ENCODE measurements at regions not wholly inside any gene's neighbourhood (a gene's known extent, or its start where the extent isn't known, plus 50 kb on each side); places are given as distances from the start of the nearest gene placed in this dataset.

- H3K23me2 ChIP-seq (ENCODE audit: low read depth, low read length), result no peaks in the 10 kb centered on the region; the same call in 1 of the 2 replicates
- H4K20me1 ChIP-seq (replicated peaks in 1 of 2; ENCODE audit: control insufficient read depth in 1 of 2, insufficient read depth in 2 of 2, low read length in 2 of 2), result no peaks in the 10 kb centered on the region
- no peak overlapping the region for H2BK120ac ChIP-seq (replicated peaks; ENCODE audit: low read depth, low read length)
- no peaks in the 10 kb centered on the region for H3K79me2 ChIP-seq (ENCODE audit: control insufficient read depth in 1 of 2, insufficient read depth in 2 of 2, low read length in 2 of 2)
- no peak overlapping the region for H3K9ac ChIP-seq (replicated peaks in 1 of 4; ENCODE audit: extremely low read depth in 1 of 4, low read depth in 3 of 4, low read length in 3 of 4)
- peaks cover 0 to 2% (median 0%) of the 10 kb centered on the region in 4 experiments; a peak in 1 of 8 replicates for H3K36me3 ChIP-seq (ENCODE audit: control insufficient read depth in 2 of 4, insufficient read depth in 4 of 4, low read length in 3 of 4)
- ChIA-PET CTCF (ENCODE audit: partially characterized antibody) (interaction anchor here (0.6 to 2.2 kb wide), 2 partner anchors 90 to 1310 kb away, joined by 3 to 7 read pairs; no protein-coding TSS in a partner anchor), POLR2A (ENCODE audit: partially characterized antibody) (no interaction called here)
- H2BK15ac ChIP-seq (ENCODE audit: low read length), result no peak overlapping the region
- no peak overlapping the region for H3K23ac ChIP-seq (ENCODE audit: insufficient read length)
- no peak overlapping the region for H3K18ac ChIP-seq (ENCODE audit: extremely low read depth, low read length)
- H2AK5ac ChIP-seq (ENCODE audit: low read depth, low read length), result no peak overlapping the region
- no peak overlapping the region for H3K4me2 ChIP-seq (ENCODE audit: insufficient read depth in 1 of 2, low read depth in 2 of 2, low read length in 2 of 2)
- no peaks in the 10 kb centered on the region for H3K4me1 ChIP-seq (replicated peaks in 1 of 4; ENCODE audit: control insufficient read depth in 3 of 4, insufficient read depth in 4 of 4, low read length in 3 of 4)
- H3K14ac ChIP-seq (ENCODE audit: insufficient read length), result no peak overlapping the region
- no peak overlapping the region for H4K5ac ChIP-seq (ENCODE audit: insufficient read length, low read depth, low read length)
- no peak overlapping the region for H2BK20ac ChIP-seq (ENCODE audit: low read length)
- H4K8ac ChIP-seq (ENCODE audit: extremely low read depth, insufficient read depth, low read length), result no peak overlapping the region
- no peak overlapping the region for H3K56ac ChIP-seq (replicated peaks; ENCODE audit: insufficient read length, low read depth, low read length)
- H3K9me3 ChIP-seq (ENCODE audit: insufficient read depth in 2 of 2, low read depth in 1 of 2, low read length in 1 of 2), result no peaks in the 10 kb centered on the region
- H2BK12ac ChIP-seq (ENCODE audit: low read depth, low read length), result no peak overlapping the region; the same call in 1 of the 2 replicates
- no peak overlapping the region for H3K27ac ChIP-seq (ENCODE audit: low read depth, low read length)
- H3K4ac ChIP-seq (replicated peaks; ENCODE audit: insufficient read length, low read depth, low read length), result no peak overlapping the region
- no peak overlapping the region for H3K4me3 ChIP-seq (ENCODE audit: extremely low read depth in 1 of 4, insufficient read depth in 2 of 4, low read depth in 3 of 4, low read length in 4 of 4)
- H4K91ac ChIP-seq (replicated peaks; ENCODE audit: insufficient read length, low read length), result no peak overlapping the region
- H3K27me3 ChIP-seq (replicated peaks in 1 of 4; ENCODE audit: control insufficient read depth in 3 of 4, extremely low read depth in 1 of 4, insufficient read depth in 3 of 4, low read length in 3 of 4), result no peaks in the 10 kb centered on the region
- 85% methylated on average over 5 of the region's 5 CpGs; no CpG with 5 or more reads in 1 of the 2 experiments for WGBS, 2 experiments (ENCODE audit: extremely low coverage in 1 of 2, insufficient coverage in 1 of 2, insufficient read length in 1 of 2, insufficient replicate concordance in 2 of 2, low coverage in 1 of 2, low lambda C conversion rate in 2 of 2, missing lambda C conversion rate in 1 of 2)
- DNase-seq (ENCODE audit: low read depth in 1 of 2, low spot score in 2 of 2) (no peak), FAIRE-seq (no peak)
- H2BK5ac ChIP-seq (ENCODE audit: low read depth, low read length), result no peak overlapping the region
- no peaks in the 10 kb centered on the region for H3K79me1 ChIP-seq (ENCODE audit: low read depth, low read length)
- H2AFZ ChIP-seq (ENCODE audit: low read length), result no peak overlapping the region
- TF ChIP-seq GABPA (IDR thresholded peaks at IDR 0.05; ENCODE audit: borderline replicate concordance, insufficient read depth, low read length) (no peak), EP300 (IDR thresholded peaks at IDR 0.05; ENCODE audit: borderline replicate concordance in 1 of 2, low read depth in 2 of 2, low read length in 2 of 2) (no peak), SP4 (IDR thresholded peaks at IDR 0.05; ENCODE audit: low read length) (no peak), CHD2 (IDR thresholded peaks at IDR 0.05; ENCODE audit: low read length) (no peak)
Observed at GRCh38 chr1:229759037-229759435, 133.0 kb downstream of the URB2 start.
